DND-41 (cell line): ENCODE measurements at regions not wholly inside any gene's neighbourhood (a gene's known extent, or its start where the extent isn't known, plus 50 kb on each side); places are given as distances from the start of the nearest gene placed in this dataset.

ENCODE experiments used
- EZH2 ChIP-seq: IDR thresholded peaks from 3 replicates; pipeline ENCODE4 v1.6.1; 2012; ENCODE audit warnings: borderline replicate concordance, low read depth, mild to moderate bottlenecking, moderate library complexity, low read length, inconsistent platforms; ENCODE audit not compliant: severe bottlenecking
- TF ChIP-seq, protein P1 (sequence below): IDR thresholded peaks from 2 replicates; pipeline ENCODE4 v1.5.1; 2012; ENCODE audit warnings: borderline replicate concordance, low read length, moderate library complexity, mild to moderate bottlenecking; ENCODE audit not compliant: poor library complexity, severe bottlenecking; ENCODE audit errors: extremely low read depth

DNA sequence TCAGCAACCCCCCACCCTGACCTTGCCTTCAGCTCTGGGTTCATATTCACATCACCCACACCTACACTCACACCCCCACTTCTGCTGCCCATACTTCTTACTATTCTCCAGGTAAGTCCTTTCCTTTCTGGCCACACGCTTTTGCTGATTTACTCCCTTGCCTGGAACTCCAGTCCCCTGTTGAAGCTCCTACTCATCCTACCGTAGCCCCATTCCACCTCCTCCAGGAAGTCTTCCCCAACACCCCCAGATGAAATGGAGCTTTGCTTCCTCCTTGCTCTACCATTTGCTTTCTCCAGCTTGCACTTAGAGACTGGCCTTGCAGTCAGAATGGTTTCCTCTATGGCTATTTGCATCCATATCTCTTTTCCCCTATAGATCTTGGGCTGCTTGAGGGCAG, 182.3 kb downstream of the MELK start:
- TF ChIP-seq, protein P1, sequence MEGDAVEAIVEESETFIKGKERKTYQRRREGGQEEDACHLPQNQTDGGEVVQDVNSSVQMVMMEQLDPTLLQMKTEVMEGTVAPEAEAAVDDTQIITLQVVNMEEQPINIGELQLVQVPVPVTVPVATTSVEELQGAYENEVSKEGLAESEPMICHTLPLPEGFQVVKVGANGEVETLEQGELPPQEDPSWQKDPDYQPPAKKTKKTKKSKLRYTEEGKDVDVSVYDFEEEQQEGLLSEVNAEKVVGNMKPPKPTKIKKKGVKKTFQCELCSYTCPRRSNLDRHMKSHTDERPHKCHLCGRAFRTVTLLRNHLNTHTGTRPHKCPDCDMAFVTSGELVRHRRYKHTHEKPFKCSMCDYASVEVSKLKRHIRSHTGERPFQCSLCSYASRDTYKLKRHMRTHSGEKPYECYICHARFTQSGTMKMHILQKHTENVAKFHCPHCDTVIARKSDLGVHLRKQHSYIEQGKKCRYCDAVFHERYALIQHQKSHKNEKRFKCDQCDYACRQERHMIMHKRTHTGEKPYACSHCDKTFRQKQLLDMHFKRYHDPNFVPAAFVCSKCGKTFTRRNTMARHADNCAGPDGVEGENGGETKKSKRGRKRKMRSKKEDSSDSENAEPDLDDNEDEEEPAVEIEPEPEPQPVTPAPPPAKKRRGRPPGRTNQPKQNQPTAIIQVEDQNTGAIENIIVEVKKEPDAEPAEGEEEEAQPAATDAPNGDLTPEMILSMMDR: no peak
- no peak for TF ChIP-seq EZH2
